Fibroblast of the aortic adventitia (primary cell): ENCODE measurements at regions not wholly inside any gene's neighbourhood (a gene's known extent, or its start where the extent isn't known, plus 50 kb on each side); places are given as distances from the start of the nearest gene placed in this dataset.
A peak's percentile ranks its signal among the peaks of the same experiment; 100 is the strongest.

Experiments used
- DNase-seq: peaks from one replicate; pipeline ENCODE4 v3.0.0-alpha.2; 2010; ENCODE audit warnings: low read depth
- H3K4me3 ChIP-seq: 2 replicates; pipeline ENCODE4 v1.5.1; 2011; ENCODE audit warnings: low read depth, mild to moderate bottlenecking, control low read depth, low read length, moderate library complexity
- TF ChIP-seq, protein P1 (sequence below): IDR thresholded peaks from 2 replicates; pipeline ENCODE4 v1.5.1; 2011; ENCODE audit warnings: mild to moderate bottlenecking, low read length, control low read depth, inconsistent platforms; ENCODE audit not compliant: insufficient read depth

DNA sequence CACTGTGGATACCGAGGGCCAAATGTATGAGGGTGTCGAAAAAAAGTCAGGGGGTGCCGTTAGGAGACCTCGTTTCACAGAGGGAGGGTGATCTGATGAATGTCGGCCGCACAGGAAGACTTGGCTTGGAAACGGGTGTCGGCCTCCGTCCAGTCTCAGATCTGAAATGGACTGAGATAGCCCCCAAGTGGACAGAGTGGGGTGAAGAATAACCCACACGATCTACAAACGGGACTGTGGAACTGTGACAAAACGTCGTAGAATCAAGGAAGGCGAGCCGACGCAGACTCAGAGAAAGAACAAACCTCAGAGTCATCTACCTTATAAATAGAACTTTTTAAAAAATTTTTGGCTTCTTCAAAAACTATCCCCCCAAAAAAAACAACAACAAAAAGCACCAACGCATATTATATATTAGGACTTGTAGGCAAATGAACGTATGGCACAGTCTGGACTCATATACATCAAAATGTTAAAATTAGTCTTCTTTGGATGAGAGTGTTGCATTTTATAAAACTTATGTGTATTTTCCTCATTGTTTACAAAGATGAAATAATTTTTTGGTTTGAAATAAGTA is 63.8 kb upstream of the IRF2 start:
- H3K4me3 ChIP-seq: peak overlapping the region; percentile 88
- DNase-seq: peak; percentile 95
- TF ChIP-seq, protein P1, sequence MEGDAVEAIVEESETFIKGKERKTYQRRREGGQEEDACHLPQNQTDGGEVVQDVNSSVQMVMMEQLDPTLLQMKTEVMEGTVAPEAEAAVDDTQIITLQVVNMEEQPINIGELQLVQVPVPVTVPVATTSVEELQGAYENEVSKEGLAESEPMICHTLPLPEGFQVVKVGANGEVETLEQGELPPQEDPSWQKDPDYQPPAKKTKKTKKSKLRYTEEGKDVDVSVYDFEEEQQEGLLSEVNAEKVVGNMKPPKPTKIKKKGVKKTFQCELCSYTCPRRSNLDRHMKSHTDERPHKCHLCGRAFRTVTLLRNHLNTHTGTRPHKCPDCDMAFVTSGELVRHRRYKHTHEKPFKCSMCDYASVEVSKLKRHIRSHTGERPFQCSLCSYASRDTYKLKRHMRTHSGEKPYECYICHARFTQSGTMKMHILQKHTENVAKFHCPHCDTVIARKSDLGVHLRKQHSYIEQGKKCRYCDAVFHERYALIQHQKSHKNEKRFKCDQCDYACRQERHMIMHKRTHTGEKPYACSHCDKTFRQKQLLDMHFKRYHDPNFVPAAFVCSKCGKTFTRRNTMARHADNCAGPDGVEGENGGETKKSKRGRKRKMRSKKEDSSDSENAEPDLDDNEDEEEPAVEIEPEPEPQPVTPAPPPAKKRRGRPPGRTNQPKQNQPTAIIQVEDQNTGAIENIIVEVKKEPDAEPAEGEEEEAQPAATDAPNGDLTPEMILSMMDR: peak; percentile 73

DNA sequence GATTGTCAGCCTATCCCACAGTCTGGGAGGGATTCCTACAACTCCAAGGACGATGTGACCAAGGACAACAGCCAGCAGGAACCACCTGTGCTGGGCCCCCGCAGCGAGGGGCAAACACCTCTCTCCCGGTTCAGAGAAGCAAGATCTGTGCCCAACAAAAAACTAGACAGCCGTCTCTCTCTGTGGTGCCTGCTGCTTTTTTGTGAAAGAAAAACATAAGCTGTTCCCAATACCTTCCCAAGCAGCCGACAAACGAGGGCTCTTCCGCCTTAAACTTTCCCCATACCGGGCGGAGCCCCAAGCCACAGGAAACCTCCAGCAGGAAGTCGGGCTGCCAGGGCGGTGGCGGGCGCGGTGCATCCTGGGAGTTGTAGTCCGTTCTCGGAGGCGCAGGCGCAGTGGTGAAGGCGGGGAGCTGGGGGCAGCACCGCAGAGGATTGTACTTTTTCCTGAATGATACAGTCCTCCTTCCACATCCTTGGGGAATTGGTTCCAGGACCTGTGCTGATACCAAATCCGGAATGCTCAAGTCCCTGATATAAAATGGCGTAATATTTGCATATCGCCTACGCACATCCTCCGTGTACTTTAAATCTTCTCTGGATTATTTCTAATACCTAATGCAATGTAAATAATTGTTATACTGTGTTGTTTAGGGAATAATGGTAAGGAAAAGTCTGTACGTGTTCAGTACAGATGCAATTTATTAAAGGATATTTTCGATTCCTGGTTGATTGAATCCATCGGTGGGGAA is 63.1 kb upstream of the IRF2 start:
- TF ChIP-seq, protein P1: no peak
- DNase-seq: peak; percentile 96
- peak overlapping the region; percentile 88 for H3K4me3 ChIP-seq

DNA sequence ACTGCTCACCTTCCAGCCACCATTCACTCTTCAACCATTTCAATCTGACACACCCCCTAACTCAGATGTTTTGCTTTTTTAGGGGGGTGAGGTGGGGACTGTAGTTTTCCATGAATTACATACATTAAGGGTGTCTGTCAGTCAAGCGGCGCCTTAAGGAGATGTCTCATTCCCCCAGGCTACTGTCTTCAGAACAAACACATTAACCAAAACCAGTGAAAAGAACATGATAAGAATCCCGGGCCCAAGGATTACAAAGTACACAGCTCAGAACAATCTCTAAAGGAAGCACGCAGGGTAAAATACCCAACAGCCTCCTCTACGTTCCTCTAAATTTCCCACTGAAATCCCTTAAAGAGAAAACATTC is 62.5 kb upstream of the IRF2 start:
- peak overlapping the region; percentile 88 for H3K4me3 ChIP-seq
- no peak for DNase-seq
- TF ChIP-seq, protein P1: no peak

DNA sequence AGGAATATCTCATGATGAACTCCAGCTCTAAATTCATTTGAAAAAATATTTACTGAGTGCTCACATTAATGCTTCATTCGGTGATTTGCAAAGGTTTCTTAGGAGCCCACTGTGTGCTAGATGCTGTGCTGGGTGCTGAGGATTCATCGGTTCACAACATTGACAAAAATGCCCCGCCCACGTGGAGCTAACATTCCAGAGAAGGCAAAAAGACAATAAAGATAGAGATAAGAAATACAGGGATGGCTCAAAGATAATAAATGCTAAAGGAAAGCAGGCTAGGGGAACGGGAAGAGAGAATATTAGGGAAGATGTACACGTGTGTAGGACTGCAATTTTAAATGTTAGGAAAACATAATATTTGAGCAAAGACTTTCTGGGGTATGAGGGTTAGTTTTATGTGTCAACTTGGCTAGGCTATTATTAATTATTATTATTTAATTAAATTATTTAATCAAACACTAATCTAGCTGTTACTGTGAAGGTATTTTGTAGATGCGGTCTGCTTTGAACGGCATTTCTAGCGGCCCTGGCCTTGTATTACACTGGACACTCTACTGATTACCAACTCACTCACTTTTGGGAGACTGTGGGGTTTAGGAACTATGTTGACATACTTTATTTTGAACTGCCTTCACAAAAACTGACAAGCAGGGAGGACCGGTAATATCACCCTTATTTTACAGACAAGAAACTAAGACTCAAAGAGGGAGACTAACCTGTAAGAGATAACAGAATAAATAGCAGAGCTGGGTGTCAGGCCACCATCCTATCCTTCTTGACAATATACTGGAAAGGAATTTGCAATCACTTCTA is 61.9 kb upstream of the IRF2 start:
- no peak for DNase-seq
- H3K4me3 ChIP-seq: peak overlapping the region; percentile 88
- TF ChIP-seq, protein P1: no peak

DNA sequence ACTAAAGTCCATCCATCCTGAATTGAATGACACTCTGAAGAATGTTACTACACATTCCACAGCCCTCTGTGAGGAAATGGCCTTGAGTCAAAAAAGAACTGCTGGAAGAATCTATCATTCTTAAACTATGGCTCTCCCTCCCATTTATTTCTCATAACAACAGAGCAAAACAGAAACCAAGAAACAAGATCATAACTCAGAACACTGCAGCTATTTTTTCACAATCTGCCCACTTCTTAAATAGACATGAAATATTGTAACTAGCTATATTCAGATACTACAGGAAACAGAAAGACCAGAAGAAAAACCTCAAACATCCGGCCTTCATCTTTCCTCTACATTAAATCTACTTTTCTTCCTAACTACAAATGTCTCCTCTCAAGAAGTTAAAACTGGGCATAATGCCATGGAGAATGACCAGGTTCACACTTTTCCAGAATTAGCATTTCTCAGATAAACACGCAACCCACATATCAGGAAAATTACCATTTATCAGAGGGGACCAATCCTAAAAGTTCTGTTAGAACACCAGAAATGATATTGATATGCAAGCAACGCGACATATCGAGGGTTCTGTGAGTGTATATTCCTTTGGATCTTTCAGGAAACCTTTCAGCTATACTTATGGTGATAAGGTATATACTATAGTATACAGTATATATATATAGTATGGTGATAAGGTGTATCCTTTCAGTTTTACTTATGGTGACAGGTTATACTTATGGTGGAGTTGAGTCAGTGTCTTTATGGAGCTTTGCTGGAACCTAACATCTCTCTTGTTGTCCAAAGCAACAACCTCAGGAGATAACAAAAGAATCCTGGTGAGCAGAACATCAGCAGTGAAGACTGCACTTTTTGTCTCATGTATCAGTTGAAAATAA is 60.4 kb upstream of the IRF2 start:
- H3K4me3 ChIP-seq: no peak overlapping the region
- DNase-seq: peak; percentile 84
- TF ChIP-seq, protein P1: no peak

DNA sequence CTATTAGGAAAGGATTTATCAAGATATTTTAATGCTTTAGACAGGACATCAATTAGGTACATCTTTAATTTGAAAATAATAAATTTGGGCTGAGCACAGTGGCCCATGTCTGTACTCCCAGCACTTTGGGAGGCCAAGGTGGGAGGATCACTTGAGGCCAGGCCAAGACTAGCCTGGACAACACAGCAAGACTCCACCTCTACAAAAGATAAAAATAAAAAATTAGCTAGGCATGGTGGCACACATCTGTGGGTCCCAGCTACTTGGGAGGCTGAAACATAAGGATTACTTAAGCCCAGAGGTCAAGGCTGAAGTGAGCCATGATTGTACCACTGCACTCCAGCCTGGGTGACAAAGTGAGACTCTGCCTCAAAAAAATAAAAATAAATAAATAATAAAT is 59.6 kb upstream of the IRF2 start:
- H3K4me3 ChIP-seq: no peak overlapping the region
- no peak for DNase-seq
- TF ChIP-seq, protein P1: no peak
